ENCODE measurements at regions not wholly inside any gene's neighbourhood (a gene's known extent, or its start where the extent isn't known, plus 50 kb on each side); places are given as distances from the start of the nearest gene placed in this dataset.

DNA sequence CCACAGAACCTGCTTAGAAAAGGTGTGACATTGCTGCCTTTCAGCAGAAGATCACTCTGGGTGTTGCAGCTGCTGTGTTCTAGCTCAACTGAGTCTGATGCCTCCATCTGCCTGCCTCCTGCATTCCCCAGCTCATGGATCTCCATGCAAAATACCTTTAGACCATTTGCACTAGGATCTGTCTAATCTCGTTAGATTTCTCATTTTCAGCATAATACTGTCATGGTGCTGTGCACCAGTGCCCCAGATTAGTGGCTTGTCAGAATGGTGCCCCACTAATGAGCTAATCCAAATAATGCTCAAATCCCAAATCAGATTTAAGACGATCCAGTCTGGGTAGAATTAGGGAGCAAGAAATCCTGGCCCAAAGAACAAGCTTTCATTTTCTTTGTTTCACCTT is 284.4 kb upstream of the PARD3B start (continued):
- TF ChIP-seq GABPB1 (CRISPR knock-in tag; IDR thresholded peaks at IDR 0.05) = no peak
- TF ChIP-seq CBFB (CRISPR knock-in tag; IDR thresholded peaks at IDR 0.05; ENCODE audit: low read depth) = no peak
- TF ChIP-seq, protein P1, sequence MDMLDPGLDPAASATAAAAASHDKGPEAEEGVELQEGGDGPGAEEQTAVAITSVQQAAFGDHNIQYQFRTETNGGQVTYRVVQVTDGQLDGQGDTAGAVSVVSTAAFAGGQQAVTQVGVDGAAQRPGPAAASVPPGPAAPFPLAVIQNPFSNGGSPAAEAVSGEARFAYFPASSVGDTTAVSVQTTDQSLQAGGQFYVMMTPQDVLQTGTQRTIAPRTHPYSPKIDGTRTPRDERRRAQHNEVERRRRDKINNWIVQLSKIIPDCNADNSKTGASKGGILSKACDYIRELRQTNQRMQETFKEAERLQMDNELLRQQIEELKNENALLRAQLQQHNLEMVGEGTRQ (CRISPR knock-in tag; IDR thresholded peaks at IDR 0.05) = no peak
- TF ChIP-seq, protein P2, sequence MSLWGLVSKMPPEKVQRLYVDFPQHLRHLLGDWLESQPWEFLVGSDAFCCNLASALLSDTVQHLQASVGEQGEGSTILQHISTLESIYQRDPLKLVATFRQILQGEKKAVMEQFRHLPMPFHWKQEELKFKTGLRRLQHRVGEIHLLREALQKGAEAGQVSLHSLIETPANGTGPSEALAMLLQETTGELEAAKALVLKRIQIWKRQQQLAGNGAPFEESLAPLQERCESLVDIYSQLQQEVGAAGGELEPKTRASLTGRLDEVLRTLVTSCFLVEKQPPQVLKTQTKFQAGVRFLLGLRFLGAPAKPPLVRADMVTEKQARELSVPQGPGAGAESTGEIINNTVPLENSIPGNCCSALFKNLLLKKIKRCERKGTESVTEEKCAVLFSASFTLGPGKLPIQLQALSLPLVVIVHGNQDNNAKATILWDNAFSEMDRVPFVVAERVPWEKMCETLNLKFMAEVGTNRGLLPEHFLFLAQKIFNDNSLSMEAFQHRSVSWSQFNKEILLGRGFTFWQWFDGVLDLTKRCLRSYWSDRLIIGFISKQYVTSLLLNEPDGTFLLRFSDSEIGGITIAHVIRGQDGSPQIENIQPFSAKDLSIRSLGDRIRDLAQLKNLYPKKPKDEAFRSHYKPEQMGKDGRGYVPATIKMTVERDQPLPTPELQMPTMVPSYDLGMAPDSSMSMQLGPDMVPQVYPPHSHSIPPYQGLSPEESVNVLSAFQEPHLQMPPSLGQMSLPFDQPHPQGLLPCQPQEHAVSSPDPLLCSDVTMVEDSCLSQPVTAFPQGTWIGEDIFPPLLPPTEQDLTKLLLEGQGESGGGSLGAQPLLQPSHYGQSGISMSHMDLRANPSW (CRISPR knock-in tag; conservative IDR thresholded peaks at IDR 0.05; ENCODE audit: low read depth) = no peak

DNA sequence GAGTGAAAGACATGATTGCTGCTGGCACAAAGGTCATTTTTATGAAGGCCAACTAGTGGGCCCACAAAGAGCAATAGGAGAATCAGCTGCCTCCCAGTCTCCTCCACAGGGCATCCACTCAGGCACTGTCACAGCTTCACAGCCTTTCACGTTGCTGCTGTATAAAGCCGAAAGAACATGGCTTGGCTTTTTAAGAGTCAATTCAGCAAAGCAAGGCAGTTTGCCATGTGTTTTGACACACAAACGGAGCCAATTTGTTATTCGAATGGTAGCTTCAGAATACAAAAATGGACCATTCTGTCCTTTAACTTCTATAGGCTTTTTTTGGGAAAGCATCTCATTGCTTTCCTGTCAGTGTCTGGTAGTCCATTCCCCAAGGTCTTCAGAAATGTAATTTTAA is 283.4 kb upstream of the PARD3B start:
- Mint-ChIP-seq H3K36me3 (no peaks in the 10 kb centered on the region), H3K27ac (no peak overlapping the region), H3K9me3 (no peaks in the 10 kb centered on the region), H3K27me3 (ENCODE audit: low read depth) (no peaks in the 10 kb centered on the region), H3K4me3 (no peak overlapping the region), H3K4me1 (peaks cover 51% of the 10 kb centered on the region)
- DNase-seq (ENCODE audit: low spot score) (no peak), ATAC-seq (no peak)
- no peak for TF ChIP-seq TCF7 (CRISPR knock-in tag; IDR thresholded peaks at IDR 0.05; ENCODE audit: low read depth)
- TF ChIP-seq KAT7 (CRISPR knock-in tag; IDR thresholded peaks at IDR 0.05; ENCODE audit: borderline replicate concordance) = no peak
- CTCF ChIA-PET = interaction anchor here (0.6 to 3.0 kb wide), 9 partner anchors 11 to 520 kb away, joined by 3 to 27 read pairs (median 7); no protein-coding TSS in a partner anchor
- POLR2A ChIA-PET = interaction anchor here (1.4 kb wide), 1 partner anchor 21 kb away, joined by 5 read pairs; no protein-coding TSS in a partner anchor

DNA sequence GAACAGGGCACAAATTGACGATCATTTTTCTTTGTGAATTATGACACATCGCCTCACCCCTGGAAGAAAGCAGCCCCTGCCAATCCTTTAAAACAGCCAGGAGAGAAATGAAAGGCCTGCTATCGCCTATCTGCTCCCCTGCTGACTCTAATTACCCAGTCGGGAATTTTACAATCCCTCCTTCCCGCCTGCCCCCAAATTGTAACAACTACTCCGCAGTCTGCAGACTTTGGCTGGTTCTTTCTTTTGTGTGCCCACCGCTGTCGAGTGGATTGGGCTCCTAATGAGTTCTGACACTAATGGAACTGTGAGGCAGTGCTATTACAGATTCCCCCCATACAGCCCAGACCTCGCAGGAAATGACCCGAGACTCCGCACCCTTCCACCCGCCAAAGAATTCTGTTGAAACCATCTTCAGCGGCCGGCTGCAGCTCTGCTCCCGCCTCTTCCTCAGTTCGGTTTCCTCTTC is 281.2 kb upstream of the PARD3B start:
- Mint-ChIP-seq H3K27me3 (ENCODE audit: low read depth) (peaks cover 1% of the 10 kb centered on the region; the same call in 1 of the 2 replicates), H3K4me1 (peaks cover 53% of the 10 kb centered on the region), H3K4me3 (no peak overlapping the region), H3K36me3 (no peaks in the 10 kb centered on the region; the same call in 1 of the 2 replicates), H3K9me3 (0 out of 2 replicates have a peak, but pooled peaks cover under 1% of the 10 kb centered on the region), H3K27ac (0 out of 2 replicates have a peak overlapping the region, but pooled peaks have one; percentile 24)
- TF ChIP-seq, protein P3, sequence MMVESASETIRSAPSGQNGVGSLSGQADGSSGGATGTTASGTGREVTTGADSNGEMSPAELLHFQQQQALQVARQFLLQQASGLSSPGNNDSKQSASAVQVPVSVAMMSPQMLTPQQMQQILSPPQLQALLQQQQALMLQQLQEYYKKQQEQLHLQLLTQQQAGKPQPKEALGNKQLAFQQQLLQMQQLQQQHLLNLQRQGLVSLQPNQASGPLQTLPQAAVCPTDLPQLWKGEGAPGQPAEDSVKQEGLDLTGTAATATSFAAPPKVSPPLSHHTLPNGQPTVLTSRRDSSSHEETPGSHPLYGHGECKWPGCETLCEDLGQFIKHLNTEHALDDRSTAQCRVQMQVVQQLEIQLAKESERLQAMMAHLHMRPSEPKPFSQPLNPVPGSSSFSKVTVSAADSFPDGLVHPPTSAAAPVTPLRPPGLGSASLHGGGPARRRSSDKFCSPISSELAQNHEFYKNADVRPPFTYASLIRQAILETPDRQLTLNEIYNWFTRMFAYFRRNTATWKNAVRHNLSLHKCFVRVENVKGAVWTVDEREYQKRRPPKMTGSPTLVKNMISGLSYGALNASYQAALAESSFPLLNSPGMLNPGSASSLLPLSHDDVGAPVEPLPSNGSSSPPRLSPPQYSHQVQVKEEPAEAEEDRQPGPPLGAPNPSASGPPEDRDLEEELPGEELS (CRISPR knock-in tag; IDR thresholded peaks at IDR 0.05) = no peak
- TF ChIP-seq, protein P4, sequence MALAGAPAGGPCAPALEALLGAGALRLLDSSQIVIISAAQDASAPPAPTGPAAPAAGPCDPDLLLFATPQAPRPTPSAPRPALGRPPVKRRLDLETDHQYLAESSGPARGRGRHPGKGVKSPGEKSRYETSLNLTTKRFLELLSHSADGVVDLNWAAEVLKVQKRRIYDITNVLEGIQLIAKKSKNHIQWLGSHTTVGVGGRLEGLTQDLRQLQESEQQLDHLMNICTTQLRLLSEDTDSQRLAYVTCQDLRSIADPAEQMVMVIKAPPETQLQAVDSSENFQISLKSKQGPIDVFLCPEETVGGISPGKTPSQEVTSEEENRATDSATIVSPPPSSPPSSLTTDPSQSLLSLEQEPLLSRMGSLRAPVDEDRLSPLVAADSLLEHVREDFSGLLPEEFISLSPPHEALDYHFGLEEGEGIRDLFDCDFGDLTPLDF (CRISPR knock-in tag; IDR thresholded peaks at IDR 0.05) = no peak
- TF ChIP-seq, protein P5, sequence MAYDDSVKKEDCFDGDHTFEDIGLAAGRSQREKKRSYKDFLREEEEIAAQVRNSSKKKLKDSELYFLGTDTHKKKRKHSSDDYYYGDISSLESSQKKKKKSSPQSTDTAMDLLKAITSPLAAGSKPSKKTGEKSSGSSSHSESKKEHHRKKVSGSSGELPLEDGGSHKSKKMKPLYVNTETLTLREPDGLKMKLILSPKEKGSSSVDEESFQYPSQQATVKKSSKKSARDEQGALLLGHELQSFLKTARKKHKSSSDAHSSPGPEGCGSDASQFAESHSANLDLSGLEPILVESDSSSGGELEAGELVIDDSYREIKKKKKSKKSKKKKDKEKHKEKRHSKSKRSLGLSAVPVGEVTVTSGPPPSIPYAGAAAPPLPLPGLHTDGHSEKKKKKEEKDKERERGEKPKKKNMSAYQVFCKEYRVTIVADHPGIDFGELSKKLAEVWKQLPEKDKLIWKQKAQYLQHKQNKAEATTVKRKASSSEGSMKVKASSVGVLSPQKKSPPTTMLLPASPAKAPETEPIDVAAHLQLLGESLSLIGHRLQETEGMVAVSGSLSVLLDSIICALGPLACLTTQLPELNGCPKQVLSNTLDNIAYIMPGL (CRISPR knock-in tag; IDR thresholded peaks at IDR 0.05) = no peak
- TF ChIP-seq ZNF219 (CRISPR knock-in tag; IDR thresholded peaks at IDR 0.05; ENCODE audit: borderline replicate concordance) (no peak), FOXK1 (CRISPR knock-in tag; IDR thresholded peaks at IDR 0.05) (no peak), TCF7 (CRISPR knock-in tag; IDR thresholded peaks at IDR 0.05; ENCODE audit: low read depth) (no peak), ZBTB21 (CRISPR knock-in tag; IDR thresholded peaks at IDR 0.05; ENCODE audit: borderline replicate concordance) (no peak), NR3C1 (CRISPR knock-in tag; conservative IDR thresholded peaks at IDR 0.05; ENCODE audit: low read depth) (no peak), NFE2L1 (CRISPR knock-in tag; IDR thresholded peaks at IDR 0.05) (no peak)
- TF ChIP-seq, protein P6, sequence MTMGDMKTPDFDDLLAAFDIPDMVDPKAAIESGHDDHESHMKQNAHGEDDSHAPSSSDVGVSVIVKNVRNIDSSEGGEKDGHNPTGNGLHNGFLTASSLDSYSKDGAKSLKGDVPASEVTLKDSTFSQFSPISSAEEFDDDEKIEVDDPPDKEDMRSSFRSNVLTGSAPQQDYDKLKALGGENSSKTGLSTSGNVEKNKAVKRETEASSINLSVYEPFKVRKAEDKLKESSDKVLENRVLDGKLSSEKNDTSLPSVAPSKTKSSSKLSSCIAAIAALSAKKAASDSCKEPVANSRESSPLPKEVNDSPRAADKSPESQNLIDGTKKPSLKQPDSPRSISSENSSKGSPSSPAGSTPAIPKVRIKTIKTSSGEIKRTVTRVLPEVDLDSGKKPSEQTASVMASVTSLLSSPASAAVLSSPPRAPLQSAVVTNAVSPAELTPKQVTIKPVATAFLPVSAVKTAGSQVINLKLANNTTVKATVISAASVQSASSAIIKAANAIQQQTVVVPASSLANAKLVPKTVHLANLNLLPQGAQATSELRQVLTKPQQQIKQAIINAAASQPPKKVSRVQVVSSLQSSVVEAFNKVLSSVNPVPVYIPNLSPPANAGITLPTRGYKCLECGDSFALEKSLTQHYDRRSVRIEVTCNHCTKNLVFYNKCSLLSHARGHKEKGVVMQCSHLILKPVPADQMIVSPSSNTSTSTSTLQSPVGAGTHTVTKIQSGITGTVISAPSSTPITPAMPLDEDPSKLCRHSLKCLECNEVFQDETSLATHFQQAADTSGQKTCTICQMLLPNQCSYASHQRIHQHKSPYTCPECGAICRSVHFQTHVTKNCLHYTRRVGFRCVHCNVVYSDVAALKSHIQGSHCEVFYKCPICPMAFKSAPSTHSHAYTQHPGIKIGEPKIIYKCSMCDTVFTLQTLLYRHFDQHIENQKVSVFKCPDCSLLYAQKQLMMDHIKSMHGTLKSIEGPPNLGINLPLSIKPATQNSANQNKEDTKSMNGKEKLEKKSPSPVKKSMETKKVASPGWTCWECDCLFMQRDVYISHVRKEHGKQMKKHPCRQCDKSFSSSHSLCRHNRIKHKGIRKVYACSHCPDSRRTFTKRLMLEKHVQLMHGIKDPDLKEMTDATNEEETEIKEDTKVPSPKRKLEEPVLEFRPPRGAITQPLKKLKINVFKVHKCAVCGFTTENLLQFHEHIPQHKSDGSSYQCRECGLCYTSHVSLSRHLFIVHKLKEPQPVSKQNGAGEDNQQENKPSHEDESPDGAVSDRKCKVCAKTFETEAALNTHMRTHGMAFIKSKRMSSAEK (CRISPR knock-in tag; IDR thresholded peaks at IDR 0.05; ENCODE audit: borderline replicate concordance) = no peak
- ATAC-seq (peak; percentile 56), DNase-seq (ENCODE audit: low spot score) (no peak)
- CTCF ChIA-PET = no interaction called here
- POLR2A ChIA-PET = no interaction called here
